Mucosa of descending colon (tissue), 3 donors: ENCODE measurements at regions not wholly inside any gene's neighbourhood (a gene's known extent, or its start where the extent isn't known, plus 50 kb on each side); places are given as distances from the start of the nearest gene placed in this dataset.
A peak's percentile ranks its signal among the peaks of the same experiment; 100 is the strongest.

ENCODE experiments used
- ATAC-seq: fragments of 200-7000 bp; cut with Tn5 transposase; one replicate; pipeline ENCODE4 v1.9.1; 2020; ENCODE audit warnings: mild to moderate bottlenecking, moderate library complexity
- DNase-seq, 3 donors: peaks; one replicate each; pipeline ENCODE4 v3.0.0-alpha.2; 2020
- H3K36me3 ChIP-seq: fragments of 200-600 bp; one replicate; pipeline ENCODE4 v1.8.0; 2021; ENCODE audit warnings: low read depth, mild to moderate bottlenecking
- H3K4me1 ChIP-seq: fragments of 200-600 bp; one replicate; pipeline ENCODE4 v1.8.0; 2021; ENCODE audit warnings: low read depth, mild to moderate bottlenecking
- H3K4me3 ChIP-seq: fragments of 200-600 bp; one replicate; pipeline ENCODE4 v1.8.0; 2021; ENCODE audit warnings: mild to moderate bottlenecking
- H3K9me3 ChIP-seq: fragments of 200-600 bp; one replicate; pipeline ENCODE4 v1.8.0; 2021; ENCODE audit warnings: mild to moderate bottlenecking
- CTCF ChIP-seq: fragments of 200-600 bp; IDR thresholded peaks from one replicate; pipeline ENCODE4 v1.8.0; 2022; ENCODE audit warnings: antibody characterized with exemption, mild to moderate bottlenecking
- intact Hi-C, 2 donors: fragments of 100-400 bp; cut with DNase I in 1 of 2; cut with micrococcal nuclease in 1 of 2; formaldehyde crosslinking; loops; one replicate each; pipeline versions ENCODE4 v1.11.0 to v1.11.1; 2022; cut with DNase I, micrococcal nuclease
- donor health status: DM: no; HTN: no; CAD: no; lungs with moderate emphysema.
- donor health status: DM: no; HTN: no; CAD: no.
- donor health status: DM: no; HTN: yes; CAD: no.

DNA sequence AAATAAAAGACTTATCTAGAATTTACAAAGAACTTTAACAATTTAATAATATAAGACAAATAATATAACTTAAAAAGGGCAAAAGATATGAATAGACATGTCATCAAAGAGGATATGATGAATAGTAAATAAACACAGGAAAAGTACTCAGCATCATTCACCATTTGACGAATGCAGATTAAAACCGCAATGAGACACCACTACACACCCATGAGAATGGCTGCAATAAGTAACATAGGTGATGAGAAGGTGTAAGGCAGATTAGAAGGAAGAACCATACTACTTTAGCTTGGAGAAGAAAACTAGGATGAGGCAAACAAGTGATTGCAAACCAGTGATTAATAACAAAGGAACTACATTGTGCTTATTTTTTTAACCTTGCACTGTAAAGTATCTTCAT lies 152.0 kb downstream of the CYRIA start:
- no peak for DNase-seq
- ATAC-seq: no peak
- intact Hi-C loops: no loop called here

GRCh38 chr2:16511041-16511440 lies 154.6 kb downstream of the CYRIA start:
- Histone ChIP-seq H3K4me1 (peaks cover 9% of the 10 kb centered on the region), H3K9me3 (no peaks in the 10 kb centered on the region), H3K4me3 (no peak overlapping the region), H3K36me3 (no peaks in the 10 kb centered on the region)
- ATAC-seq (no peak), DNase-seq (no peak)
- no peak for TF ChIP-seq CTCF
- intact Hi-C loops: no loop called here

More for the DNA sequence above, 152.0 kb downstream of the CYRIA start:
- TF ChIP-seq CTCF: no peak
- no peak overlapping the region for H3K4me3 ChIP-seq
- no peaks in the 10 kb centered on the region for H3K9me3 ChIP-seq
- H3K4me1 ChIP-seq: no peaks in the 10 kb centered on the region
- H3K36me3 ChIP-seq: no peaks in the 10 kb centered on the region

- no peak overlapping the region for H3K4me3 ChIP-seq
- H3K4me1 ChIP-seq: peaks cover 9% of the 10 kb centered on the region
- no peaks in the 10 kb centered on the region for H3K36me3 ChIP-seq
- intact Hi-C loops: loop anchor here (5.0 to 10.0 kb wide), 3 partner anchors 564 to 874 kb away; partner anchors contain the start of gene MYCN (in 1 of the 2)
- ATAC-seq: no peak
- no peaks in the 10 kb centered on the region for H3K9me3 ChIP-seq
- no peak for DNase-seq
- no peak for TF ChIP-seq CTCF
Measured at GRCh38 chr2:16509042-16509441, 156.6 kb downstream of the CYRIA start.

GRCh38 chr2:16508490-16508851 lies 157.2 kb downstream of the CYRIA start:
- no peaks in the 10 kb centered on the region for H3K36me3 ChIP-seq
- no peak for DNase-seq
- H3K4me3 ChIP-seq: no peak overlapping the region
- H3K4me1 ChIP-seq: peaks cover 9% of the 10 kb centered on the region
- no peaks in the 10 kb centered on the region for H3K9me3 ChIP-seq
- intact Hi-C loops: loop anchor here (5.0 to 10.0 kb wide), 3 partner anchors 564 to 874 kb away; partner anchors contain the start of gene MYCN (in 1 of the 2)
- ATAC-seq: no peak
- no peak for TF ChIP-seq CTCF

GRCh38 chr2:16507655-16508489 lies 157.8 kb downstream of the CYRIA start:
- no peaks in the 10 kb centered on the region for H3K36me3 ChIP-seq
- DNase-seq (peak; percentile 48 to 70 (median 53)), ATAC-seq (peak; percentile 92)
- no peak overlapping the region for H3K4me3 ChIP-seq
- intact Hi-C loops: loop anchor here (5.0 to 10.0 kb wide), 3 partner anchors 563 to 873 kb away; partner anchors contain the start of gene MYCN (in 1 of the 2)
- TF ChIP-seq CTCF: peak; percentile 44
- H3K4me1 ChIP-seq: peaks cover 9% of the 10 kb centered on the region
- no peaks in the 10 kb centered on the region for H3K9me3 ChIP-seq
